NAMALWA (cell line): ENCODE measurements at regions not wholly inside any gene's neighbourhood (a gene's known extent, or its start where the extent isn't known, plus 50 kb on each side); places are given as distances from the start of the nearest gene placed in this dataset.

ENCODE experiments used
- DNase-seq: peaks from one replicate; pipeline ENCODE4 v3.0.0-alpha.2; 2015; ENCODE audit warnings: low spot score

- DNase-seq, result no peak
Observed at GRCh38 chr10:125213541-125214282, 53.3 kb upstream of the CTBP2 start.

GRCh38 chr10:125212150-125212809, 51.9 kb upstream of the CTBP2 start:
- no peak for DNase-seq
